MCF 10A (cell line): ENCODE measurements at regions not wholly inside any gene's neighbourhood (a gene's known extent, or its start where the extent isn't known, plus 50 kb on each side); places are given as distances from the start of the nearest gene placed in this dataset.

Source experiments
- BruUV-seq: library from RNA; stranded (reverse); fragments of 400-500 nt; replicated peaks from 2 replicates; lab custom pipeline; 2021; lab: Mats Ljungman, UMichigan
- CTCF ChIA-PET: fragments of 300-600 bp; sonication (Branson Sonifier 250); formaldehyde crosslinking; extraction: SDS; loops from one replicate; lab custom pipeline; 2021; ENCODE audit warnings: antibody characterized with exemption, inconsistent platforms; lab: Yijun Ruan, JAX
- POLR2A ChIA-PET: fragments of 300-600, 350-650 bp; sonication (Branson Sonifier 250); formaldehyde crosslinking; extraction: SDS; loops from one replicate; lab custom pipeline; 2020; ENCODE audit warnings: antibody characterized with exemption, inconsistent platforms; lab: Yijun Ruan, JAX
- DNase-seq: peaks from one replicate; pipeline ENCODE4 v3.0.0-alpha.2; 2018; ENCODE audit not compliant: unreplicated experiment
- H3K27ac Mint-ChIP-seq: one replicate; pipeline ENCODE4 v1.8.0; 2022; ENCODE audit warnings: mild to moderate bottlenecking, low read depth, mixed read lengths; ENCODE audit not compliant: unreplicated experiment
- H3K27me3 Mint-ChIP-seq: one replicate; pipeline ENCODE4 v1.8.0; 2022; ENCODE audit warnings: mixed read lengths; ENCODE audit not compliant: insufficient read depth, unreplicated experiment
- H3K36me3 Mint-ChIP-seq: one replicate; pipeline ENCODE4 v1.8.0; 2022; ENCODE audit warnings: mild to moderate bottlenecking, moderate library complexity, mixed read lengths; ENCODE audit not compliant: insufficient read depth, unreplicated experiment
- H3K4me1 Mint-ChIP-seq: one replicate; pipeline ENCODE4 v1.8.0; 2022; ENCODE audit warnings: mixed read lengths; ENCODE audit not compliant: insufficient read depth, unreplicated experiment
- H3K4me3 Mint-ChIP-seq: one replicate; pipeline ENCODE4 v1.8.0; 2022; ENCODE audit warnings: mild to moderate bottlenecking, moderate library complexity, mixed read lengths; ENCODE audit not compliant: unreplicated experiment
- H3K9me3 Mint-ChIP-seq: one replicate; pipeline ENCODE4 v1.8.0; 2022; ENCODE audit warnings: mixed read lengths; ENCODE audit not compliant: unreplicated experiment
- intact Hi-C: fragments of 100-400 bp; cut with micrococcal nuclease; formaldehyde crosslinking; loops from 2 replicates; pipeline ENCODE4 v1.14.1; 2022
- TF ChIP-seq, protein P1 (sequence below): fragments of 200-600 bp; IDR thresholded peaks from one replicate; pipeline ENCODE4 v1.8.0; 2022; ENCODE audit warnings: antibody characterized with exemption, mild to moderate bottlenecking; ENCODE audit not compliant: unreplicated experiment

- peak; percentile 42 for DNase-seq
- ChIA-PET POLR2A (interaction anchor here (3.4 kb wide), 1 partner anchor 15 kb away, joined by 16 read pairs; no protein-coding TSS in a partner anchor), CTCF (no interaction called here)
- no TSS peak for BruUV-seq
- Mint-ChIP-seq H3K9me3 (no peaks in the 10 kb centered on the region), H3K27ac (peak overlapping the region; percentile 21), H3K4me3 (no peak overlapping the region), H3K4me1 (peaks cover 21% of the 10 kb centered on the region), H3K27me3 (no peaks in the 10 kb centered on the region), H3K36me3 (no peaks in the 10 kb centered on the region)
- intact Hi-C loops = no loop called here
- TF ChIP-seq, protein P1, sequence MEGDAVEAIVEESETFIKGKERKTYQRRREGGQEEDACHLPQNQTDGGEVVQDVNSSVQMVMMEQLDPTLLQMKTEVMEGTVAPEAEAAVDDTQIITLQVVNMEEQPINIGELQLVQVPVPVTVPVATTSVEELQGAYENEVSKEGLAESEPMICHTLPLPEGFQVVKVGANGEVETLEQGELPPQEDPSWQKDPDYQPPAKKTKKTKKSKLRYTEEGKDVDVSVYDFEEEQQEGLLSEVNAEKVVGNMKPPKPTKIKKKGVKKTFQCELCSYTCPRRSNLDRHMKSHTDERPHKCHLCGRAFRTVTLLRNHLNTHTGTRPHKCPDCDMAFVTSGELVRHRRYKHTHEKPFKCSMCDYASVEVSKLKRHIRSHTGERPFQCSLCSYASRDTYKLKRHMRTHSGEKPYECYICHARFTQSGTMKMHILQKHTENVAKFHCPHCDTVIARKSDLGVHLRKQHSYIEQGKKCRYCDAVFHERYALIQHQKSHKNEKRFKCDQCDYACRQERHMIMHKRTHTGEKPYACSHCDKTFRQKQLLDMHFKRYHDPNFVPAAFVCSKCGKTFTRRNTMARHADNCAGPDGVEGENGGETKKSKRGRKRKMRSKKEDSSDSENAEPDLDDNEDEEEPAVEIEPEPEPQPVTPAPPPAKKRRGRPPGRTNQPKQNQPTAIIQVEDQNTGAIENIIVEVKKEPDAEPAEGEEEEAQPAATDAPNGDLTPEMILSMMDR = no peak
Measured at GRCh38 chr21:16571594-16571993, 841.8 kb downstream of the USP25 start.

- DNase-seq = no peak
- H3K4me3 Mint-ChIP-seq = no peak overlapping the region
- no TSS peak for BruUV-seq
- no peaks in the 10 kb centered on the region for H3K9me3 Mint-ChIP-seq
- H3K36me3 Mint-ChIP-seq = no peaks in the 10 kb centered on the region
- TF ChIP-seq, protein P1 = no peak
- peaks cover 21% of the 10 kb centered on the region for H3K4me1 Mint-ChIP-seq
- intact Hi-C loops = no loop called here
- no peaks in the 10 kb centered on the region for H3K27me3 Mint-ChIP-seq
- POLR2A ChIA-PET = no interaction called here
- H3K27ac Mint-ChIP-seq = peak overlapping the region; percentile 21
- CTCF ChIA-PET = no interaction called here
Measured at GRCh38 chr21:16572032-16572431, 842.2 kb downstream of the USP25 start.

DNA sequence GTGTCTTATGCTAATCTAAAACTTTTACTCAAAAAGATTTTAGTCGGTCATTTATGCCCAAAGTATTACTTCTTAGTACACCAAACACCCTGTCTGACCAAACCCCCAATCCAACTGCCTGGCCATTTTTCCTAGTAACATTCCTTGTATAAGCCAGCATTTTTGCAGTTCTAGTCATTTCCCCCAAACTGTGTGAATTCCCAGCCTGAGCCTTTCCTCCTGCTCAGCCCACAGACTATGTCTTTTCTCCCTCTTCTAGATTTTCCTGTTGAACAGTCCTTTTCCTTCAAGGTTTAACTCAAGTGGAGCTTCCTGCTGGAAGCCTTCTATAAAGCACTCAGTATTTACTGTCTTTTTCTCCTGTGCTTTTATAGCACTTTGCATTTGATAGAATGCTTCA is 843.8 kb downstream of the USP25 start:
- CTCF ChIA-PET = interaction anchor here (0.6 kb wide), 1 partner anchor 486 kb away, joined by 4 read pairs; no protein-coding TSS in a partner anchor
- H3K36me3 Mint-ChIP-seq = no peaks in the 10 kb centered on the region
- no peak for DNase-seq
- no peaks in the 10 kb centered on the region for H3K9me3 Mint-ChIP-seq
- intact Hi-C loops = no loop called here
- H3K27ac Mint-ChIP-seq = no peak overlapping the region
- peaks cover 21% of the 10 kb centered on the region for H3K4me1 Mint-ChIP-seq
- no peaks in the 10 kb centered on the region for H3K27me3 Mint-ChIP-seq
- POLR2A ChIA-PET = interaction anchor here (0.7 to 1.1 kb wide), 2 partner anchors 10 to 14 kb away, joined by 3 read pairs; no protein-coding TSS in a partner anchor
- H3K4me3 Mint-ChIP-seq = no peak overlapping the region
- TF ChIP-seq, protein P1 = no peak
- BruUV-seq = no TSS peak

GRCh38 chr21:16577975-16578374 is 848.2 kb downstream of the USP25 start:
- DNase-seq = no peak
- TF ChIP-seq, protein P1 = no peak
- Mint-ChIP-seq H3K9me3 (no peaks in the 10 kb centered on the region), H3K4me1 (no peaks in the 10 kb centered on the region), H3K27me3 (no peaks in the 10 kb centered on the region), H3K36me3 (no peaks in the 10 kb centered on the region), H3K27ac (no peak overlapping the region), H3K4me3 (no peak overlapping the region)
- ChIA-PET POLR2A (no interaction called here), CTCF (no interaction called here)
- BruUV-seq = no TSS peak
- intact Hi-C loops = no loop called here
